Esophagus squamous epithelium (tissue), 4 donors: ENCODE measurements at regions not wholly inside any gene's neighbourhood (a gene's known extent, or its start where the extent isn't known, plus 50 kb on each side); places are given as distances from the start of the nearest gene placed in this dataset.

Source experiments
- CTCF ChIP-seq, 6 experiments: fragments of 450-650 bp in 4 of 6; fragments of 200-600 bp in 2 of 6; sonication (generic) in 2 of 6; IDR thresholded peaks; one replicate each; pipeline ENCODE4 v1.5.1; 2016 to 2019; ENCODE audit warnings: antibody characterized with exemption in 6 of 6, mild to moderate bottlenecking in 4 of 6, moderate library complexity in 4 of 6
- POLR2A ChIP-seq, 4 donors: fragments of 450-650 bp; IDR thresholded peaks; one replicate each; pipeline ENCODE4 v1.6.1; 2017; ENCODE audit warnings: antibody characterized with exemption in 4 of 4, mild to moderate bottlenecking in 4 of 4, moderate library complexity in 3 of 4

GRCh38 chr7:155372782-155373358 lies 75.2 kb downstream of the INSIG1 start:
- TF ChIP-seq CTCF (IDR thresholded peaks at IDR 0.05) (no peak), POLR2A (IDR thresholded peaks at IDR 0.05) (no peak)
